Brain microvascular endothelial cell (primary cell): ENCODE measurements at regions not wholly inside any gene's neighbourhood (a gene's known extent, or its start where the extent isn't known, plus 50 kb on each side); places are given as distances from the start of the nearest gene placed in this dataset.

Source experiments
- DNase-seq: peaks from one replicate; pipeline ENCODE4 v3.0.0-alpha.2; 2020
- H3K27ac ChIP-seq: fragments of 250-450 bp; sonication (Bioruptor Pico); 2 replicates; pipeline ENCODE4 v1.5.1; 2020; ENCODE audit warnings: mild to moderate bottlenecking, moderate library complexity
- H3K27me3 ChIP-seq: fragments of 250-450 bp; sonication (Bioruptor Pico); replicated peaks from 2 replicates; pipeline ENCODE4 v1.5.1; 2020; ENCODE audit warnings: mild to moderate bottlenecking
- H3K36me3 ChIP-seq: fragments of 250-450 bp; sonication (Bioruptor Pico); replicated peaks from 2 replicates; pipeline ENCODE4 v1.5.1; 2020; ENCODE audit warnings: mild to moderate bottlenecking
- H3K4me3 ChIP-seq: 2 replicates; pipeline ENCODE4 v1.5.1; 2011; ENCODE audit warnings: low read depth, mild to moderate bottlenecking, control low read depth, low read length, moderate library complexity
- in situ Hi-C: cut with HindIII; loops from 2 replicates; pipeline ENCODE4 v1.10.0; 2017; ENCODE audit warnings: low sequenced_read_pairs, low pct_ligation_motif_present
- TF ChIP-seq, protein P1 (sequence below): IDR thresholded peaks from 2 replicates; pipeline ENCODE4 v1.5.1; 2011; ENCODE audit warnings: low read depth, mild to moderate bottlenecking, moderate library complexity, low read length, control low read depth, inconsistent platforms; ENCODE audit errors: missing control alignments

DNA sequence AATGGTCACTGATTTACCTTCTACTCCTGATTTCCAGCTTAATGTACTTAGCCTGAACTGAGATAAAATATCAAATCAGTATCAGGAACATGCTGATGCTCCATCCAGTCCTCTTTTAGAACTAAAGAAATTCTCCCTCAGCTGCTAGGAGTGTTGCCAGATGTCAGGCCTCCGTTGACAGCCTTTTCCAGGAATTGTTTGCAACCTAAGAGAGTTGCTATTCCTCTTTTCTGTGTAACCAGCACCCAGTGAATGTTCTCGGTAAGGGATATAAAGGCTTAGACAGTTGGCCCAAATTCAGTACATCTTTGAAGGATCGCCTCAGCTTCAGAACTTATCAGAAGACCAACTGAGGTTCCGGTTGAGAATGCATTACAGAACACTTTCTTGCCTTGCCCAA is 559.0 kb downstream of the PCDH17 start:
- Histone ChIP-seq H3K27me3 (no peaks in the 10 kb centered on the region), H3K27ac (no peak overlapping the region), H3K36me3 (no peaks in the 10 kb centered on the region), H3K4me3 (no peak overlapping the region)
- no peak for DNase-seq
- in situ Hi-C loops, result no loop called here
- TF ChIP-seq, protein P1, sequence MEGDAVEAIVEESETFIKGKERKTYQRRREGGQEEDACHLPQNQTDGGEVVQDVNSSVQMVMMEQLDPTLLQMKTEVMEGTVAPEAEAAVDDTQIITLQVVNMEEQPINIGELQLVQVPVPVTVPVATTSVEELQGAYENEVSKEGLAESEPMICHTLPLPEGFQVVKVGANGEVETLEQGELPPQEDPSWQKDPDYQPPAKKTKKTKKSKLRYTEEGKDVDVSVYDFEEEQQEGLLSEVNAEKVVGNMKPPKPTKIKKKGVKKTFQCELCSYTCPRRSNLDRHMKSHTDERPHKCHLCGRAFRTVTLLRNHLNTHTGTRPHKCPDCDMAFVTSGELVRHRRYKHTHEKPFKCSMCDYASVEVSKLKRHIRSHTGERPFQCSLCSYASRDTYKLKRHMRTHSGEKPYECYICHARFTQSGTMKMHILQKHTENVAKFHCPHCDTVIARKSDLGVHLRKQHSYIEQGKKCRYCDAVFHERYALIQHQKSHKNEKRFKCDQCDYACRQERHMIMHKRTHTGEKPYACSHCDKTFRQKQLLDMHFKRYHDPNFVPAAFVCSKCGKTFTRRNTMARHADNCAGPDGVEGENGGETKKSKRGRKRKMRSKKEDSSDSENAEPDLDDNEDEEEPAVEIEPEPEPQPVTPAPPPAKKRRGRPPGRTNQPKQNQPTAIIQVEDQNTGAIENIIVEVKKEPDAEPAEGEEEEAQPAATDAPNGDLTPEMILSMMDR, result no peak

DNA sequence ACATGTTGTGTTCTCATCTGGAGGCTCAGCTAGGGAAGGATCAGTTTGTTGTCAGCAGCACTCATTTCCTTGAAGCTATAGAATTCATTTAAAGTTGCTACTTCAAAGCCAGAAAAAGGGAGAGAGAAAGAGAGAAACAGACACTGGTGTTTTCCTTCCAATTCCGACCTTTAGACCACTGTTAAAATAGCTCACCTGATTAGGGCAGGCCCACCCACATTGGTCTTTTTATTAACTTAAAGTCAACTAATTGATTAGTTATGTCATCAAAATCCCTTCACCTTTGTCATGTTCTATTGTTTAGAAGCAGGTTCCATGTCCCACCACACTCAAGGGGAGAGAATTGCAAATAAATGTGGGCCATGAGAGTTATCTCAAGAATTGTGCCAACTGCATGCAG is 560.2 kb downstream of the PCDH17 start:
- Histone ChIP-seq H3K36me3 (no peaks in the 10 kb centered on the region), H3K27me3 (no peaks in the 10 kb centered on the region), H3K27ac (no peak overlapping the region), H3K4me3 (no peak overlapping the region)
- TF ChIP-seq, protein P1, result no peak
- in situ Hi-C loops, result no loop called here
- no peak for DNase-seq

DNA sequence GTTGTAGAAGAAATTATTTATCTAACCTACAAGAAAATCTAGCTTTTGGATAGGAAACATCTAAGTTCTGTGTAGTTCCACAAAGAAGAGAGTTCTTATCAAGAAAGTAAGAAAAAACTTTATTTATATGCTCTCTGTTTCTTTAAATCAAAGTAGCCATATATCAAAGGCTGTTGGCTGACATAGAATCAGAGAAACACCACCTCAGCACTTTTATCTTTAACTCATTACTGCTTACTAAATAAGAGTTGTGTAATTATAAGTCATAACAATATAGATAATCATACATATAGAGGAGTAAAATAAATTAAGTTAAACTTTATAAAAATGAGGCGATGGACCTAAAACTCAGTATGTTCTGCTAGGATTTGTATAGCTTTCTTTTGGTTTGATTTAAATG is 570.6 kb downstream of the PCDH17 start:
- no peak for DNase-seq
- TF ChIP-seq, protein P1, result no peak
- Histone ChIP-seq H3K36me3 (no peaks in the 10 kb centered on the region), H3K4me3 (no peak overlapping the region), H3K27ac (no peak overlapping the region), H3K27me3 (no peaks in the 10 kb centered on the region)
- in situ Hi-C loops, result no loop called here

DNA sequence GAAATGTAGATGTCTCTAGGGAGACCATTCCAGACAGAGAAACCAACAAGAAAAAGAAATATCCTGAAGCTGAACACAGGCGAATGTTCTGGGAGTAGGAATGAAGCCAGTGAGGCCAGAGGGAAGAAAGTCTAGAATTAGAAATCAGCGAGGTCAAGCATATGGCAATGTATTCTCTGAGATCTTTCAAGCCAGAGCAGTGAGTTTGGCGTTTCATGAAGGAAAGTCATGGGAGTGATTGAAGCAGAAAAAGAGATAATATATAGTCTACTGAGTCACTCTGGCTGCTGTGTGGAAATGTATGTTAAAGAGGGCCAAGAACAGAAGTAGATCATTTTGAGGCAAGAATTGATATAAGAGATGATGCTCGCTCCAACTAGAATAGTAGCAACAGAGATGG is 576.0 kb downstream of the PCDH17 start:
- TF ChIP-seq, protein P1, result no peak
- H3K36me3 ChIP-seq, result no peaks in the 10 kb centered on the region
- DNase-seq, result no peak
- H3K4me3 ChIP-seq, result no peak overlapping the region
- no peaks in the 10 kb centered on the region for H3K27me3 ChIP-seq
- in situ Hi-C loops, result no loop called here
- H3K27ac ChIP-seq, result no peak overlapping the region

DNA sequence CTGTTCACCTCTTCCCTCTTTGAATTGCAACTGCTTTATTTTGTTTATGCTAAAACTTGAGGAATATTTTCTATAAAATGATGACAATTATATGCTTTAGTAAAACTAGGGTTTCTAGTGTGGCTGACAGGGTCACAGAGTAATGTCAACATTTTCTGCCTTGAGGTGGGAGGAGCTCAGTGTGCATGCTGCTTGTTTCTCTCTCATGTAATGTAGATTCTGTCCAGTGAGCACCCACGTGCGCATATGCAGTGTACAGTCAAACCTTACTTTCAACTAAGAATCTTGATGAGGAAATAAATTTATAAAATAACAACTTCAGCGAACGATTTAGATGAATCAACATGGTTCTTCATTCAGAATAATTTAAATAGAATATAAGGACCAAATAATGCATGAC is 603.9 kb downstream of the PCDH17 start:
- H3K36me3 ChIP-seq, result no peaks in the 10 kb centered on the region
- no peaks in the 10 kb centered on the region for H3K27me3 ChIP-seq
- no peak for DNase-seq
- H3K4me3 ChIP-seq, result no peak overlapping the region
- TF ChIP-seq, protein P1, result no peak
- in situ Hi-C loops, result no loop called here
- H3K27ac ChIP-seq, result no peak overlapping the region

DNA sequence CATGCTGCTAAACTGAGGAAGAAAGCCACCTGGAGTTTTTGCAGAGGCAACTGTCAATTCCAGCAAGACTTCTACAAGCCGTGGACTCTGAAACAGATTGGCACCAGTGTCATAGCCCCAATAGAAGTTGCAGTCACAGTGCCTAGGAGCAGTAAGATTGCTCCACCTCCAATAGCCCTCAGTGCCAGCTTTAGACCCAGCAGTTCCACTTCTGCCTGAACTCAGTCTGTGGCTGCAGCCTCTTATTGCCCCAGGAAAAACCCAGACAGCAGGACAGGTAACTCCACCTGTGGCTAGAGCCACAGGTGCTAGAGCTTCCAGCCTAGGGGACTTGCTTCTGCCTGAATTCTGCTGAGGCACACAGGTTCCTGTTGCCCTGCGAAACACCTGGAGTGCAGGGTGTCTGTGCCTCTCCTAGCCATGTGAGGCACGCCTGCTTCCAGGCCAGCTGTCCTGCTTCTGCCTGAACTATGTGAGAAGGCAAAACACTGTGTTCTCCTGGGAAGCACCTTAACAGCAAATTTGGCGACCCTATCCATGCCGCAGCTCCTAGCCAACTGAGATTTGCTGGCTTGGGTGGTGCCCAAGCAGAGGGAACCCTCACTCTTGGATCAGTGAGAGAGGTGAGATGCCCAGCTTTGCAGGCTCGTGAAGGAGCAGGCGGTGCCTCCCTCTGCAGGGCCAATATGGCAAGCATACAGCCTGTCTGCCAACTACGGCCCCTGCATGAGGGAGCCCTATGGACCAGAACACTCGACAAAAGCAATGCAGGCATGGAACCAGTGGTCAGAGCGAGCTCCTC is 607.6 kb downstream of the PCDH17 start:
- TF ChIP-seq, protein P1, result no peak
- Histone ChIP-seq H3K36me3 (no peaks in the 10 kb centered on the region), H3K4me3 (no peak overlapping the region), H3K27me3 (no peaks in the 10 kb centered on the region), H3K27ac (no peak overlapping the region)
- in situ Hi-C loops, result no loop called here
- DNase-seq, result no peak
